Astrocyte (in vitro differentiated cells and primary cell): ENCODE measurements at regions not wholly inside any gene's neighbourhood (a gene's known extent, or its start where the extent isn't known, plus 50 kb on each side); places are given as distances from the start of the nearest gene placed in this dataset.

Experiments used
- DNase-seq: peaks from one replicate; pipeline ENCODE4 v3.0.0-alpha.2; 2010; ENCODE audit warnings: low read depth
- FAIRE-seq: peaks from 2 replicates; lab custom pipeline; 2011; peaks lifted over from hg19 to GRCh38; lab: Jason Lieb, UNC
- H2AFZ ChIP-seq: 2 replicates; pipeline ENCODE4 v1.6.0; 2012; ENCODE audit warnings: low read depth, low read length, inconsistent platforms
- H3K27ac ChIP-seq: 2 replicates; pipeline ENCODE4 v1.5.1; 2011; ENCODE audit warnings: low read depth, low read length, inconsistent platforms
- H3K27me3 ChIP-seq: 2 replicates; pipeline ENCODE4 v1.6.0; 2011; ENCODE audit warnings: low read length, inconsistent platforms; ENCODE audit not compliant: insufficient read depth
- H3K36me3 ChIP-seq: 2 replicates; pipeline ENCODE4 v1.5.1; 2011; ENCODE audit warnings: low read length, inconsistent platforms; ENCODE audit not compliant: insufficient read depth
- H3K4me1 ChIP-seq: 2 replicates; pipeline ENCODE4 v1.5.1; 2011; ENCODE audit warnings: low read length, inconsistent platforms; ENCODE audit not compliant: insufficient read depth
- H3K4me2 ChIP-seq: 2 replicates; pipeline ENCODE4 v1.6.0; 2012; ENCODE audit warnings: low read length, inconsistent platforms
- H3K4me3 ChIP-seq: 2 replicates; pipeline ENCODE4 v1.5.1; 2011; ENCODE audit warnings: low read depth, mild to moderate bottlenecking, low read length, inconsistent platforms; ENCODE audit not compliant: insufficient read depth
- H3K79me2 ChIP-seq: 2 replicates; pipeline ENCODE4 v1.6.0; 2012; ENCODE audit warnings: mild to moderate bottlenecking, low read length, inconsistent platforms; ENCODE audit not compliant: insufficient read depth
- H3K9ac ChIP-seq: 2 replicates; pipeline ENCODE4 v1.6.0; 2012; ENCODE audit warnings: mild to moderate bottlenecking, low read length, inconsistent platforms
- H3K9me3 ChIP-seq: 2 replicates; pipeline ENCODE4 v1.5.1; 2012; ENCODE audit warnings: low read depth, mild to moderate bottlenecking, low read length, inconsistent platforms; ENCODE audit not compliant: insufficient read depth
- H4K20me1 ChIP-seq: 2 replicates; pipeline ENCODE4 v1.6.0; 2012; ENCODE audit warnings: low read length, inconsistent platforms; ENCODE audit not compliant: insufficient read depth
- H3K27ac Mint-ChIP-seq: one replicate; pipeline ENCODE4 v1.8.0; 2021; ENCODE audit warnings: mild to moderate bottlenecking, mixed read lengths; ENCODE audit not compliant: unreplicated experiment
- H3K27me3 Mint-ChIP-seq: one replicate; pipeline ENCODE4 v1.8.0; 2021; ENCODE audit warnings: low read depth, mixed read lengths; ENCODE audit not compliant: unreplicated experiment
- H3K36me3 Mint-ChIP-seq: one replicate; pipeline ENCODE4 v1.8.0; 2021; ENCODE audit warnings: low read depth, mixed read lengths; ENCODE audit not compliant: unreplicated experiment
- H3K4me1 Mint-ChIP-seq: one replicate; pipeline ENCODE4 v1.8.0; 2021; ENCODE audit warnings: low read depth, mixed read lengths; ENCODE audit not compliant: unreplicated experiment
- H3K4me3 Mint-ChIP-seq: one replicate; pipeline ENCODE4 v1.8.0; 2021; ENCODE audit warnings: mild to moderate bottlenecking, moderate library complexity, mixed read lengths; ENCODE audit not compliant: unreplicated experiment
- H3K9me3 Mint-ChIP-seq: one replicate; pipeline ENCODE4 v1.8.0; 2021; ENCODE audit warnings: mild to moderate bottlenecking, mixed read lengths; ENCODE audit not compliant: unreplicated experiment
- CTCF ChIP-seq: IDR thresholded peaks from 2 replicates; pipeline ENCODE4 v1.5.1; 2011; ENCODE audit warnings: low read depth, mild to moderate bottlenecking, inconsistent platforms, low read length, moderate library complexity; ENCODE audit not compliant: insufficient read depth
- EZH2 ChIP-seq: IDR thresholded peaks from 2 replicates; pipeline ENCODE4 v1.6.1; 2012; ENCODE audit warnings: mild to moderate bottlenecking, low read length, inconsistent platforms; ENCODE audit not compliant: insufficient read depth

- H3K4me1 ChIP-seq, result no peaks in the 10 kb centered on the region
- H3K9ac ChIP-seq, result no peak overlapping the region
- H3K27me3 ChIP-seq, result no peaks in the 10 kb centered on the region
- no peaks in the 10 kb centered on the region for H3K9me3 Mint-ChIP-seq
- H3K4me3 ChIP-seq, result no peak overlapping the region
- H4K20me1 ChIP-seq, result no peaks in the 10 kb centered on the region
- H3K4me2 ChIP-seq, result no peak overlapping the region
- DNase-seq, result no peak
- no peak for FAIRE-seq
- no peak overlapping the region for H3K4me3 Mint-ChIP-seq
- H3K36me3 Mint-ChIP-seq, result no peaks in the 10 kb centered on the region
- H2AFZ ChIP-seq, result no peak overlapping the region
- no peaks in the 10 kb centered on the region for H3K36me3 ChIP-seq
- H3K9me3 ChIP-seq, result no peaks in the 10 kb centered on the region
- H3K27ac Mint-ChIP-seq, result no peak overlapping the region
- no peaks in the 10 kb centered on the region for H3K79me2 ChIP-seq
- TF ChIP-seq CTCF (no peak), EZH2 (no peak)
- H3K27ac ChIP-seq, result no peak overlapping the region
- H3K4me1 Mint-ChIP-seq, result no peaks in the 10 kb centered on the region
- H3K27me3 Mint-ChIP-seq, result peaks cover 18% of the 10 kb centered on the region
These were observed 1473.3 kb downstream of the TBC1D22A start for GRCh38 chr22:48235744-48236143.

- FAIRE-seq (no peak), DNase-seq (no peak)
- Histone ChIP-seq H3K4me1 (no peaks in the 10 kb centered on the region), H3K4me3 (no peak overlapping the region), H3K4me2 (no peak overlapping the region), H3K27me3 (no peaks in the 10 kb centered on the region), H4K20me1 (no peaks in the 10 kb centered on the region), H3K9me3 (peaks cover 4% of the 10 kb centered on the region), H3K27ac (no peak overlapping the region), H3K36me3 (no peaks in the 10 kb centered on the region), H3K79me2 (no peaks in the 10 kb centered on the region), H2AFZ (no peak overlapping the region), H3K9ac (no peak overlapping the region)
- no peak for TF ChIP-seq EZH2
- Mint-ChIP-seq H3K4me1 (no peaks in the 10 kb centered on the region), H3K27me3 (peaks cover 7% of the 10 kb centered on the region), H3K4me3 (no peak overlapping the region), H3K27ac (no peak overlapping the region), H3K36me3 (no peaks in the 10 kb centered on the region), H3K9me3 (no peaks in the 10 kb centered on the region)
These were observed 1471.6 kb downstream of the TBC1D22A start for GRCh38 chr22:48234011-48234410.

- Histone ChIP-seq H3K4me2 (no peak overlapping the region), H3K9me3 (peaks cover 4% of the 10 kb centered on the region), H4K20me1 (no peaks in the 10 kb centered on the region), H3K36me3 (no peaks in the 10 kb centered on the region), H3K4me1 (no peaks in the 10 kb centered on the region), H3K27me3 (no peaks in the 10 kb centered on the region), H3K4me3 (no peak overlapping the region), H2AFZ (no peak overlapping the region), H3K27ac (no peak overlapping the region), H3K79me2 (no peaks in the 10 kb centered on the region), H3K9ac (no peak overlapping the region)
- FAIRE-seq (no peak), DNase-seq (no peak)
- TF ChIP-seq EZH2, result no peak
- no peak for TF ChIP-seq CTCF
- Mint-ChIP-seq H3K9me3 (peaks cover 2% of the 10 kb centered on the region), H3K4me1 (no peaks in the 10 kb centered on the region), H3K27ac (no peak overlapping the region), H3K4me3 (no peak overlapping the region), H3K27me3 (peaks cover 11% of the 10 kb centered on the region), H3K36me3 (no peaks in the 10 kb centered on the region)
These were observed 1471.1 kb downstream of the TBC1D22A start for GRCh38 chr22:48233586-48233985.
